GM23248 (cell line): ENCODE measurements at regions not wholly inside any gene's neighbourhood (a gene's known extent, or its start where the extent isn't known, plus 50 kb on each side); places are given as distances from the start of the nearest gene placed in this dataset.

Experiments used
- EZH2 ChIP-seq: fragments of 200-600 bp; sonication (generic); IDR thresholded peaks from 2 replicates; pipeline ENCODE4 v1.6.1; 2018; ENCODE audit warnings: antibody characterized with exemption, mild to moderate bottlenecking; ENCODE audit not compliant: insufficient read depth, poor library complexity, severe bottlenecking
- EZH2phosphoT487 ChIP-seq: fragments of 200-600 bp; sonication (generic); IDR thresholded peaks from 2 replicates; pipeline ENCODE4 v1.6.1; 2018; ENCODE audit warnings: antibody characterized with exemption, moderate library complexity, mild to moderate bottlenecking, low read depth; ENCODE audit not compliant: insufficient read depth

GRCh38 chr3:154668835-154669234 lies 238.8 kb upstream of the GPR149 start:
- no peak for TF ChIP-seq EZH2
- TF ChIP-seq EZH2phosphoT487, result no peak
